ENCODE measurements at regions not wholly inside any gene's neighbourhood (a gene's known extent, or its start where the extent isn't known, plus 50 kb on each side); places are given as distances from the start of the nearest gene placed in this dataset.

DNA sequence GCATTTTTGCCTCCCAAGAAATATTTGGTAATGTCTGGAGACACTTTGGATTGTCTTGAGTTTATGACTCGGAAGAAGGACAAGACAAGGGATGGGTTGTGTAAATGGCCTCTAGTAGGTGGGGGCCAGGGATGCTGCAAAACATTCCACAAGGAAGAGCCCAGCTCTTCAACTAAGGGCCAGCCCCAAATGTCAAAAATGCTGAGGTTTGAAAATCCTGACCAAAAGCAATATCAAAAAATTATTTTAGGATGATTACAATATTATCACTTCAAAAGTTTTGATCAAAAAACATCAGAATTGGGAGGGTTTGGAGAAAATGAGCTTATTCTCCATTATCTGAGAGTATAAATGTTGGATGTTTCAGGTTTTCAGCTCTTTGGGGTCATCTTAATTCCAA lies 248.9 kb upstream of the SLC24A2 start:
- TF ChIP-seq POLR2AphosphoS5 (IDR thresholded peaks at IDR 0.05; ENCODE audit: borderline replicate concordance, low read depth, low read length) (no peak), EZH2 (IDR thresholded peaks at IDR 0.05) (no peak), FOXP2 (optimal IDR thresholded peaks at IDR 0.05; ENCODE audit: control extremely low read depth, extremely low read length, insufficient read depth) (no peak)
